BLaER1 treated with 17β-estradiol and CSF1 and Interleukin-3, amounts not matched to agents 10 nM and 100 nM (cell line): ENCODE measurements at regions not wholly inside any gene's neighbourhood (a gene's known extent, or its start where the extent isn't known, plus 50 kb on each side); places are given as distances from the start of the nearest gene placed in this dataset.

Source experiments
- H3K27ac ChIP-seq, 11 experiments: shearing (Covaris generic); formaldehyde crosslinking; 2 replicates each; pipeline ENCODE4 v1.8.1; 2022
- H3K27me3 ChIP-seq, 11 experiments: shearing (Covaris generic); formaldehyde crosslinking; 2 replicates each; pipeline ENCODE4 v1.8.1; 2022
- H3K36me3 ChIP-seq, 11 experiments: shearing (Covaris generic); formaldehyde crosslinking; 2 replicates each; pipeline ENCODE4 v1.8.1; 2022
- H3K4me1 ChIP-seq, 10 experiments: shearing (Covaris generic); formaldehyde crosslinking; 2 replicates each; pipeline ENCODE4 v1.8.1; 2022
- H3K4me2 ChIP-seq, 11 experiments: shearing (Covaris generic); formaldehyde crosslinking; 2 replicates each; pipeline ENCODE4 v1.8.1; 2022
- H3K4me3 ChIP-seq, 10 experiments: shearing (Covaris generic); formaldehyde crosslinking; 2 replicates each; pipeline ENCODE4 v1.8.1; 2022
- H3K9ac ChIP-seq, 11 experiments: shearing (Covaris generic); formaldehyde crosslinking; 2 replicates each; pipeline ENCODE4 v1.8.1; 2022
- H3K9me3 ChIP-seq, 11 experiments: shearing (Covaris generic); formaldehyde crosslinking; replicated peaks in 1 of 11; 2 replicates each; pipeline ENCODE4 v1.8.1; 2022
- H4K20me1 ChIP-seq, 11 experiments: shearing (Covaris generic); formaldehyde crosslinking; 2 replicates each; pipeline ENCODE4 v1.8.1; 2022
- Cebpa-rat ChIP-seq, 11 experiments: shearing (Covaris generic); IDR thresholded peaks; 2 replicates each; pipeline ENCODE4 v1.8.1; 2022

- Histone ChIP-seq H3K36me3 (peaks cover 0 to 6% (median 0%) of the 10 kb centered on the region in 11 experiments; a peak in 1 of 22 replicates), H3K27ac (no peak overlapping the region), H3K27me3 (peaks cover 0 to 18% (median 11%) of the 10 kb centered on the region in 11 experiments; a peak in 13 of 22 replicates), H3K4me2 (peak overlapping the region in 1 of 11 experiments; percentile 17; a peak in 1 of 22 replicates), H3K4me3 (no peak overlapping the region), H3K4me1 (peaks cover 0 to 14% (median 0%) of the 10 kb centered on the region in 10 experiments; a peak in 3 of 20 replicates), H3K9ac (no peak overlapping the region), H4K20me1 (no peaks in the 10 kb centered on the region), H3K9me3 (peaks cover 26 to 45% (median 37%) of the 10 kb centered on the region in 11 experiments)
- TF ChIP-seq Cebpa-rat (IDR thresholded peaks at IDR 0.05), result no peak
Observed at GRCh38 chr20:51221791-51222408, 199.0 kb upstream of the KCNG1 start.

GRCh38 chr20:51221103-51221502 lies 198.2 kb upstream of the KCNG1 start:
- Histone ChIP-seq H3K27ac (no peak overlapping the region), H3K9me3 (peaks cover 34 to 53% (median 45%) of the 10 kb centered on the region in 11 experiments), H3K36me3 (peaks cover 0 to 6% (median 0%) of the 10 kb centered on the region in 11 experiments; a peak in 1 of 22 replicates), H3K4me1 (peaks cover 0 to 14% (median 0%) of the 10 kb centered on the region in 10 experiments; a peak in 3 of 20 replicates), H3K27me3 (peaks cover 0 to 18% (median 11%) of the 10 kb centered on the region in 11 experiments; a peak in 13 of 22 replicates), H3K4me2 (no peak overlapping the region), H3K9ac (no peak overlapping the region), H3K4me3 (no peak overlapping the region), H4K20me1 (no peaks in the 10 kb centered on the region)
- TF ChIP-seq Cebpa-rat (IDR thresholded peaks at IDR 0.05), result no peak

- no peak overlapping the region for H3K27ac ChIP-seq
- H3K27me3 ChIP-seq, result peaks cover 0 to 18% (median 11%) of the 10 kb centered on the region in 11 experiments; a peak in 13 of 22 replicates
- peaks cover 42 to 61% (median 53%) of the 10 kb centered on the region in 11 experiments for H3K9me3 ChIP-seq
- H3K4me3 ChIP-seq, result no peak overlapping the region
- no peak overlapping the region for H3K9ac ChIP-seq
- H3K4me2 ChIP-seq, result no peak overlapping the region
- H3K4me1 ChIP-seq, result peaks cover 0 to 14% (median 0%) of the 10 kb centered on the region in 10 experiments; a peak in 3 of 20 replicates
- no peaks in the 10 kb centered on the region for H4K20me1 ChIP-seq
- no peak for TF ChIP-seq Cebpa-rat (IDR thresholded peaks at IDR 0.05)
- H3K36me3 ChIP-seq, result peaks cover 0 to 6% (median 0%) of the 10 kb centered on the region in 11 experiments; a peak in 1 of 22 replicates
Observed at GRCh38 chr20:51220293-51220706, 197.4 kb upstream of the KCNG1 start.

- H3K4me1 ChIP-seq, result peaks cover 0 to 14% (median 0%) of the 10 kb centered on the region in 10 experiments; a peak in 3 of 20 replicates
- H3K9ac ChIP-seq, result no peak overlapping the region
- H3K4me3 ChIP-seq, result no peak overlapping the region
- no peak overlapping the region for H3K27ac ChIP-seq
- H3K36me3 ChIP-seq, result peaks cover 0 to 6% (median 0%) of the 10 kb centered on the region in 11 experiments; a peak in 1 of 22 replicates
- peaks cover 0 to 18% (median 11%) of the 10 kb centered on the region in 11 experiments; a peak in 13 of 22 replicates for H3K27me3 ChIP-seq
- peaks cover 41 to 58% (median 50%) of the 10 kb centered on the region in 11 experiments for H3K9me3 ChIP-seq
- H4K20me1 ChIP-seq, result no peaks in the 10 kb centered on the region
- no peak overlapping the region for H3K4me2 ChIP-seq
- TF ChIP-seq Cebpa-rat (IDR thresholded peaks at IDR 0.05), result peak in 2 of 11 experiments; percentile 41 to 44; a peak in 3 of 22 replicates
Observed at GRCh38 chr20:51219544-51219943, 196.6 kb upstream of the KCNG1 start.

- H3K27me3 ChIP-seq, result peaks cover 0 to 18% (median 11%) of the 10 kb centered on the region in 11 experiments; a peak in 13 of 22 replicates
- peaks cover 38 to 52% (median 46%) of the 10 kb centered on the region in 11 experiments for H3K9me3 ChIP-seq
- peaks cover 0 to 14% (median 0%) of the 10 kb centered on the region in 10 experiments; a peak in 3 of 20 replicates for H3K4me1 ChIP-seq
- no peaks in the 10 kb centered on the region for H4K20me1 ChIP-seq
- no peak overlapping the region for H3K4me2 ChIP-seq
- peaks cover 0 to 6% (median 0%) of the 10 kb centered on the region in 11 experiments; a peak in 1 of 22 replicates for H3K36me3 ChIP-seq
- H3K27ac ChIP-seq, result no peak overlapping the region
- no peak overlapping the region for H3K9ac ChIP-seq
- no peak overlapping the region for H3K4me3 ChIP-seq
- no peak for TF ChIP-seq Cebpa-rat (IDR thresholded peaks at IDR 0.05)
Observed at GRCh38 chr20:51218603-51219002, 195.7 kb upstream of the KCNG1 start.

- peaks cover 38 to 52% (median 46%) of the 10 kb centered on the region in 11 experiments for H3K9me3 ChIP-seq
- H3K36me3 ChIP-seq, result peaks cover 0 to 6% (median 0%) of the 10 kb centered on the region in 11 experiments; a peak in 1 of 22 replicates
- H3K4me1 ChIP-seq, result peaks cover 0 to 14% (median 0%) of the 10 kb centered on the region in 10 experiments; a peak in 3 of 20 replicates
- H3K9ac ChIP-seq, result no peak overlapping the region
- no peaks in the 10 kb centered on the region for H4K20me1 ChIP-seq
- H3K27me3 ChIP-seq, result peaks cover 0 to 17% (median 10%) of the 10 kb centered on the region in 11 experiments; a peak in 13 of 22 replicates
- TF ChIP-seq Cebpa-rat (IDR thresholded peaks at IDR 0.05), result no peak
- H3K4me2 ChIP-seq, result no peak overlapping the region
- H3K4me3 ChIP-seq, result peak overlapping the region in 3 of 10 experiments; percentile 13 to 36 (median 23); a peak in 1 of 20 replicates
- peak overlapping the region in 2 of 11 experiments; percentile 22 to 23; a peak in 2 of 22 replicates for H3K27ac ChIP-seq
Observed at GRCh38 chr20:51217347-51218045, 194.6 kb upstream of the KCNG1 start.

GRCh38 chr20:51216850-51217249 lies 193.9 kb upstream of the KCNG1 start:
- Histone ChIP-seq H4K20me1 (no peaks in the 10 kb centered on the region), H3K4me3 (0 out of 20 replicates have a peak overlapping the region, but pooled peaks of 1 of the 10 experiments have one; percentile 13), H3K9me3 (peaks cover 38 to 52% (median 46%) of the 10 kb centered on the region in 11 experiments), H3K4me1 (peaks cover 0 to 10% (median 0%) of the 10 kb centered on the region in 10 experiments; a peak in 3 of 20 replicates), H3K4me2 (no peak overlapping the region), H3K27ac (peak overlapping the region in 2 of 11 experiments; percentile 22 to 23; a peak in 1 of 22 replicates), H3K27me3 (peaks cover 0 to 11% (median 6%) of the 10 kb centered on the region in 11 experiments; a peak in 12 of 22 replicates), H3K36me3 (peaks cover 0 to 6% (median 0%) of the 10 kb centered on the region in 11 experiments; a peak in 1 of 22 replicates), H3K9ac (no peak overlapping the region)
- TF ChIP-seq Cebpa-rat (IDR thresholded peaks at IDR 0.05), result no peak

GRCh38 chr20:51212816-51213215 lies 189.9 kb upstream of the KCNG1 start:
- Histone ChIP-seq H3K4me3 (no peak overlapping the region), H3K9ac (no peak overlapping the region), H4K20me1 (no peaks in the 10 kb centered on the region), H3K27ac (no peak overlapping the region), H3K27me3 (no peaks in the 10 kb centered on the region), H3K4me2 (no peak overlapping the region), H3K9me3 (peaks cover 22 to 27% (median 26%) of the 10 kb centered on the region in 11 experiments), H3K36me3 (peaks cover 0 to 5% (median 0%) of the 10 kb centered on the region in 11 experiments; a peak in 1 of 22 replicates), H3K4me1 (peaks cover 0 to 5% (median 0%) of the 10 kb centered on the region in 10 experiments; a peak in 1 of 20 replicates)
- no peak for TF ChIP-seq Cebpa-rat (IDR thresholded peaks at IDR 0.05)
